ENCODE measurements at regions not wholly inside any gene's neighbourhood (a gene's known extent, or its start where the extent isn't known, plus 50 kb on each side); places are given as distances from the start of the nearest gene placed in this dataset.

- DNase-seq (ENCODE audit: low read depth): no peak
These were observed 178.6 kb downstream of the GATA3 start for GRCh38 chr10:8233049-8233448.

DNA sequence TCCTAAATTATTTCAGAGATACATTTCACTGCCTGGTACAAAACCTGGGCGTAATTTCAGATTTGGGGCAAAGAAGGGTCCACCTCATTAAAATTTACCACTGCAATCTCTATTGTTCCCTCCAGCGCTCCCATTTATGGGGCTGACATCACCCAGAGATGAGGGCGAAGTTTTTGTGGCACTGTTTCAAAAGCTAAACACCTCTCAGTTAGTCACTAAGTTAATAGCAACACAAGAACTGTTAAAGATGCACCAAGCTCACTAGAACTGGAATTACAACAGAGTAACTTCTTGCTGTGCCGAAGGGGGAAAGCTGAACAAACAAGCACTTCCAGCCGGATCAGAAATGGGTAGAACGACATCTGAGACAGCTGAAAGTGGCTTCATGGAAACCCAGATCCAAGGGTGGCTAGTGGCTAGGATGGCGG is 179.4 kb downstream of the GATA3 start:
- DNase-seq (ENCODE audit: low read depth): no peak

DNA sequence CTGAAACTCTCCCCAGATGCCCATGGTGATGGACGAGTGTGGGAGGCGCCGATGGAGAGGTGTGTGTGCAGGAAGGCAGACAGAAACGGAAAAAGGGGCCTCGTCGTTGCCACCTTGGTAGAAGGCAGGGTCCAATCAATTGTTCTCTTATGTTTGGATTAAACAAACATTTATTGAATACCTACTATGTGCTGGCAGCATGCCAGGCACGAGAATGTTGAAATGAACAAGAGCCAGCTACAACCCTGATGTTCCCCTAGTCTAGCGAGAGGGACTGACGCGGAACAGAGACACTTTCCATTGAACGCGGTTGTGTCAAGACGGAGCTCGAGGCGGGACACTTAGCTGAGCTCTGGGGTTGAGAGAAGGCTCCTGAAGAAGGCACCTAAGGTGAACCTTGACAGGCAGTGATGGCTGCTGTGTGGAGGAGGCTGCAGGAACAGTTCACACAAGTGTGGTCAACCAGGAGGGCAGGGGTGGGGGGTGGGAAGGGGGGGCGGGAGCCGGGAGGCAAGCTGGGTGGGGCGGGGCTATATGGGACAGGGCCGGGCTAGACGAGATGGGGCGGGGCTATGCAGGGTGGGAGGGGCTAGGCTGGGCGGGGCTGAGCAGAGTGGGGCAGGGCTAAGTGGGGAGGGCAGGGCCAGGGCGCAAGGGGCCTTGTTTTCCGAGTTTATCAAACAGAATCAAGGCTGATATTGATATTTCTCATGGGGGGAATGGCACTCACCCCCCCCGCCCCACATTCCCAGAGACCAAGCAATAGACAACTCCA is 181.0 kb downstream of the GATA3 start:
- DNase-seq (ENCODE audit: low read depth): no peak

- no peak for DNase-seq (ENCODE audit: low read depth)
These were observed 184.5 kb downstream of the GATA3 start for GRCh38 chr10:8238986-8239385.

- no peak for DNase-seq (ENCODE audit: low read depth)
These were observed 186.4 kb downstream of the GATA3 start for GRCh38 chr10:8240861-8241260.

DNA sequence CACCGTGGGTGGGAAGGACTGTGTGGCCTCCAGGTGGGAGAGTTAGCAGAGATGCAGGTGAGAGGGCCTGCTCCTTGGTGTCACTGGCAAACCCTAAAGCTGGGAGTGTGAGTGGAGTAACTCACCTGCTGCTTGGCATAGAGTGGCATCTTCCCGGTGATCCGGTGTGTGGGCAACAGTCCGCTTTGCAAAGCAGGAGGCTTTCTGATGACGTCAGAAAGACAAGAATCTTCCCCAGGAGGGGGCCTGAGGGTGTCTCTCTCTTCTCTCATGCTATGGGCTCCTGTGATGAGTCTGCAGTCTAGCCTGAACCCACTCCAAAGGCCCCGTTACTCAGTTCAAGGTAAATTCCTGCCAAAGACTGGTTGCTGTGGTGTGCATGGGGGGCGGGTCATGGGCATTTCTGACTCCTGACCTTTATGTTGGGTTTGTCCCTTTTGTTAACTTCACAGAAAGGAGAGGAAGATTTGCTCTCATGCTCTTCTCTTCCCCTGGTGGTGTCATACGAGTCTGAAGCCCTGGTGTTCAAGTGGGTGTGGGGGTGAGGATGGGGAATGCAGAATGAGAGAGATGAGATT is 187.9 kb downstream of the GATA3 start:
- DNase-seq (ENCODE audit: low read depth): no peak

GRCh38 chr10:8245131-8245813 is 190.8 kb downstream of the GATA3 start:
- DNase-seq (ENCODE audit: low read depth): no peak

DNA sequence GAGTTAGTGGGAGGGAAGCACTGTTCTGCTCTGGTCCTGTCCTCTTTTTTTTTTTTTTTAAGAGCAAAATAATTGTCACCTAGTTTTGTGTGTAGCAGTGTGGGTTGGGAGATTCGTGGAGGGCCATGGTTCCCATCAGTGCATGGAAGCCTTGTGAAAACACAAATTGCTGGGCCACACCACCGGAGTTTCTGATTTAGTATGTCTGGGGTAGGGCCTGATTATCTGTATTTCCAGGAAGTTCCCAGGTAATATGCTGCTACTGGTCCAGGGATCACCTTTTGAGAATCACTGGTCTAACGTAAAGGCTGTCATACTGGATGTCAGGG is 191.3 kb downstream of the GATA3 start:
- DNase-seq (ENCODE audit: low read depth): no peak

- DNase-seq (ENCODE audit: low read depth): no peak
These were observed 192.1 kb downstream of the GATA3 start for GRCh38 chr10:8246548-8246947.

GRCh38 chr10:8247191-8247590 is 192.7 kb downstream of the GATA3 start:
- DNase-seq (ENCODE audit: low read depth): no peak

DNA sequence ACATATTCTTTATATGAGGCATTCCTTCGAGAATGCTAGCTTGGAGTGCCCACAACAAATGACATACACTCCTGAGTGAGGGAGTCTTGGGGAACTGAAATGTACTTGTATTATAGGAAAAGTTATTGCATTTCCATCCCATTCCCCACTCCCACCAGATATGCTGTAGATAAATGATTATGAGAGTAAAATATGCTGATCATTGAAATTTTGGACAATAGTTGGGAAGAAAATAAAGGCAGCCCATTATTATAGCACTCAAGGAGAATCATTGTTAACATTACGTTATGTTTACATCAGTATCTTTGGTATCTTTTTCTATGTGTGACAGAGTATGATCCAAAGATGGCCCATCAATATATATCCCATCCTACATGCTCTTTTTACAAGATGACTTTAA is 194.4 kb downstream of the GATA3 start:
- no peak for DNase-seq (ENCODE audit: low read depth)

GRCh38 chr10:8254350-8254749 is 199.9 kb downstream of the GATA3 start:
- DNase-seq (ENCODE audit: low read depth): no peak

DNA sequence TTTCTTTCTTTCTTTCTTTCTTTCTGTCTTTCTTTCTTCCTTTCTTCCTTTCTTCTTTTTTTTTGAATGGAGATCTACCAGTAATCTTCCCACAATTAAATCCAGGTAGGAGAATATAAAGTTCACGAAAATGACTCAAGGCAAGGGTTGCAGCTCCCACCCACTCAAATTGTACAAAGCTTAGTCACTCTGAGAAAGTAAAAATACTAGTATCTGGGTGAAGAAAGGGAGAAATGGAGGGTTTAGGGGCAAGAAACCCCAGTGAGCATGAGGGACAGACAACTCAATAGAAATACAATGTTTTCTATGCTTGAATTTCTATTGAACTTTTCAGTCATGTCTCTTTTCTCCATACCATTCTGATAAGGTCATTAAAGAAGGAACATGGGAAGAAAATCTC is 200.8 kb downstream of the GATA3 start:
- DNase-seq (ENCODE audit: low read depth): no peak

DNA sequence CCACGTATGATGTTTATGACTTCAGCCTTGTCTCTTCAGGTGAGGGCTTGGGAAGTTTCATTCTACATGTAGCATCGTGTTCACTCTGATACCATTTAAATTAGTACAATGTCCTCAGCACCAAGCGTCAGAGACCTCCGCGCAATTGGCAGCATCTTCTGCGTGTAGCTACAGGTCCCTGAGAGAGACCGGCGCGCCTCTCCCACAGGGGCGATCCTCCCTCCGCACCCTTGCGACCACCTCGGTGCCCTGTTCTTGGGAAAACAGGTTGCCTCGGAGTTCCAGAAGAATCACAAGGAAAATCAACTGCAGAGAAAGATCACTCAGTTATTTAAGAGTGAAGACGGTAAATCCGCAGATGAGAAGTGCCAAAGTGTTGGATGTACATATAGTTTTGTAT is 206.2 kb downstream of the GATA3 start:
- DNase-seq (ENCODE audit: low read depth): no peak

- no peak for DNase-seq (ENCODE audit: low read depth)
These were observed 207.8 kb downstream of the GATA3 start for GRCh38 chr10:8262317-8262716.

DNA sequence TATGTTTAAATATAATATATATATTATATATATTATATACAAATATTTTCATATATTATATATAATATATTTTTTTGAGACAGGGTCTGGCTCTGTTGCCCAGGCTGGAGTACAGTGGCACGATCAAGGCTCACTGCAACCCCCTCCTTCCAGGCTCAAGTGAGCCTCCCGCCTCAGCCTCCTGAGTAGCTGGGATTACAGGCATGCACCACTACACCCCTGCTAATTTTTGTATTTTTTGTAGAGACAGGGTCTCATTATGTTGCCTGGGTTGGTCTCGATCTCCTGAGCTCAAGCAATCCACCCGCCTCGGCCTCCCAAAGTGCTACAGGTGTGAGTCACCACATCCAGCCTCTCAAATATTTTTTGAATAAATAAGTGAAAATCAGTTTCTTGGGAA is 215.5 kb downstream of the GATA3 start:
- DNase-seq (ENCODE audit: low read depth): no peak

GRCh38 chr10:8272794-8273425 is 218.4 kb downstream of the GATA3 start:
- DNase-seq (ENCODE audit: low read depth): no peak

- DNase-seq (ENCODE audit: low read depth): no peak
These were observed 219.3 kb downstream of the GATA3 start for GRCh38 chr10:8273749-8274148.

- DNase-seq (ENCODE audit: low read depth): no peak
These were observed 221.4 kb downstream of the GATA3 start for GRCh38 chr10:8275911-8276310.

GRCh38 chr10:8278099-8278498 is 223.6 kb downstream of the GATA3 start:
- no peak for DNase-seq (ENCODE audit: low read depth)

DNA sequence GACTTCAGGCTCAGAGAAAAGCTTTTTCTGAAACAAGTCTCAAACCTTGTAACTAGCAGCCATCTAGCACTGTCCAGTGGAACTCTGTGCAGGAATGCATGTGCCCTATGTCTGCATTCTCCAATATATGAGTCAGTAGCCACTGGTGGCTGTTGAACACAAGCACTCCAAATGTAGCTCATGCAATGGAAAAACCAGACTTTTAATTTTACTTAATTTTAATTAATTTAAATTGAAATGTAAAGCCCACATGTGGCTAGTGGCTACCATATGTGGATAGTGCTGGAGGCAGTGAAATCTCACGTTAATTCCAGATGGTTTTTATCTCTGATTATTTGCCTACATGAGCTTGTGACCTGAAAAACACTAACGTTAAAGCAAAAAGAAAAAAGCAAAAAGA is 225.1 kb downstream of the GATA3 start:
- no peak for DNase-seq (ENCODE audit: low read depth)

DNA sequence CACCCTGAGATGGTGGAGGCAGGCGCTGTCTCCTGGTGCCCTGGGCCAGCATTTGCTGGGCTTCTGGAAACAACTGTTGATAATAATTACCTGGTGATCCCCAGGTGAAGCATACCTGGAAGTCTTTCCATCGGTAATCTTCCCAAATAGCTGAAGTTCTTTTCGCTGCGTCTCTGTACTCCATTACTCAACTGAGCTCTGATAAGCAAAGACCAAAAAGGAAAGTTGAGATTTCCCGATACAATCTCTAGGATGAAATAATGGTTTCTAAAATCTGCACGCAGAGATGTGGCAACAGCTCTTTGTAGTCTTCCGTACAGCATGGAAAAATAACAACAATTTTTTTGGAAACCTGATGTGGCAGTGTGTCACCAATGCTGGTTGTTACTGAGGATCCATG is 226.5 kb downstream of the GATA3 start:
- no peak for DNase-seq (ENCODE audit: low read depth)

DNA sequence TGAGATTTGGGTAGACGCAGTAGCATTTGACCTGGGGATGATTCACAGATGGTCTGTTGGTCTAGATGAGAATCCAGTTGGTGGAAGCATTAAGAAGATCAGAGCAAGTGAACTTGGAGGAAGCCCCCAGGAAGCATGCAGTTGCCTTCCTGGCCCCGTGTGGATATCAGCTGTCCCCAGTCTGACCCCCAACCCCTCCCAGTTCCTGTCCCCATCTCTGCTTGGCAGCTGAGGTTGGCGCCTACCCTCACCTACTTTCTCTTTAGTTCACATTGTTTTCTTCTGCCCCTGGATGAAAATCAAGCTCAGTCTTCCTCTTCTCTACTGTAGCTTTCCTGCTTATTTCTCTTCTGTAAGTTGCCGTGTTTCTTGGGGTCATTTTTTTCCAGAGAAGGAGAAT is 227.9 kb downstream of the GATA3 start:
- no peak for DNase-seq (ENCODE audit: low read depth)

Measured in fibroblast of the conjunctiva (primary cell).